GM13976 (cell line): ENCODE measurements at regions not wholly inside any gene's neighbourhood (a gene's known extent, or its start where the extent isn't known, plus 50 kb on each side); places are given as distances from the start of the nearest gene placed in this dataset.
"Not testable (repeated sequence)": the region's sequence is repeated elsewhere in the genome, so short reads cannot be mapped to it uniquely, and the experiment has no call there.

Experiments used
- DNase-seq: peaks from one replicate; pipeline ENCODE4 v3.0.0; 2012; ENCODE audit warnings: low spot score
- CTCF ChIP-seq: IDR thresholded peaks from 2 replicates; pipeline ENCODE4 v1.5.1; 2012; ENCODE audit warnings: borderline replicate concordance, mild to moderate bottlenecking; ENCODE audit not compliant: insufficient read depth; ENCODE audit errors: extremely low read depth, missing control alignments, control extremely low read depth
- in situ Hi-C: fragments of 300-500 bp; cut with MboI; formaldehyde crosslinking; loops from one replicate; pipeline ENCODE4 v1.12.0; 2022; ENCODE audit warnings: low sequenced_read_pairs, mixed read lengths, inconsistent platforms; ENCODE audit not compliant: unreplicated experiment

GRCh38 chr4:125641611-125642010 is 326.9 kb downstream of the FAT4 start:
- in situ Hi-C loops, result no loop called here

GRCh38 chr4:125642645-125643044 is 327.9 kb downstream of the FAT4 start:
- in situ Hi-C loops, result no loop called here
- no peak for TF ChIP-seq CTCF
- DNase-seq, result no peak

More at GRCh38 chr4:125641611-125642010, 326.9 kb downstream of the FAT4 start:
- TF ChIP-seq CTCF, result no peak
- no peak for DNase-seq

DNA sequence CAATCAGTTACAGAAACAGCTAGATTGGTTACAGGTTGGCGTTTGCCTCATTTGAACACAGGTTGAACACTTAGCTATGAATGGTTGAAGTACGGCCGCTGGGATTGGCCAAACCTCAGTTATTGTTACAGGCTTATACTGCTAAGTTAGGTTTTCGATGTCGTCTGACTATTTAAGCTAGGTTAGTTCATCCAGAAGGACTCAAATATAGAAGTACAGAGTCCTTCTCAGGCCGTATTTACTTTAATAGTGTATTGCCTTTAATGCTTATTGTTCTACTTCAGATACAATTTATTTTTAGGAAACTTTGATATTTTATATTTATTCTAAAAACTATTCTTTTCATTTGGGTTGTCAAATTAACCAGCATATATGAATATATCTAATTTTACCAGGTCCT is 334.7 kb downstream of the FAT4 start:
- in situ Hi-C loops, result no loop called here
- TF ChIP-seq CTCF, result no peak
- DNase-seq, result no peak

- no peak for DNase-seq
- in situ Hi-C loops, result no loop called here
- TF ChIP-seq CTCF, result no peak
Measured at GRCh38 chr4:125650557-125650956, 335.8 kb downstream of the FAT4 start.

GRCh38 chr4:125651707-125652357 is 337.1 kb downstream of the FAT4 start:
- in situ Hi-C loops, DNase-seq: not testable (repeated sequence)

GRCh38 chr4:125658773-125659172 is 344.0 kb downstream of the FAT4 start:
- no peak for DNase-seq
- in situ Hi-C loops, result no loop called here
- TF ChIP-seq CTCF, result no peak

DNA sequence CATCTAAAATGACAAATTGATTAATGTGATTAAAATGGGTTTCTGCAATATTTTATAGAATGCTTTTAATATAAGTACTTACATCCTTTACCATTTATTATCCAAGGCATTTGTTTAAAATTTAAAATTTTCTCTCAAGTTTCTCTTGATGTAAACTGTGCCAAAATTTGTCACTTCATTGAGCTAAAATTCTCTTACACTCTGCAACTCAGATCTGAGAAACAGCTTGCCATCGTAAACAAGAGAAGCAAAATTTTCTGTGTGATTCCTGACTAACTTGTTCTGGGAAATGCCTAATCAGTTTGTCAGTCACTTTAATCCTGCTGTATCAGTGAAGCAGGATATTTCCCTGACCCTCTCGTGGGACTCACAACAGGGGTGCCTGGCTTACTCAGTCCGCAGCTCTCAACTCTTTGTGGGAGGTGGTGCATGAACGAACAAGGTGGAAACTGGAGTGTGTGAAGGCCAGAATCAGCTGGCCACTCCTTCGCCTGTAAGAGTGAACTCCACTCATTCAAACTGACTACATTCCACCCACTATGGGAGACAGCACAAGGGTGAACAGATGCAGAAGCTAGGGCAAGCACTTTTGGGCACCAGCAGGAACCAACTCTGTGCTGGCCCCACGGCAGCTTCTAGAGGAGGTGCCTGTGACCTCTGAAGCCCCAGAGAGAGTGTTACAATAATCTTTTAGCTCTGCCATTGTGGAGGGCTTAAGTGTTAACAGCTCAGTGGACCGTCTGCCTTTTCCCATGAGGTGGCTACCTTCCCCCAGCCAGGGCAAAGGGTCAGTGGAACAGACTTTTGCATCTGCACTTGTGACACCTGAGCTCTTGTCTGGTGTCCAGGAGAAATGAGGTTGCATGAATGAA is 349.4 kb downstream of the FAT4 start:
- DNase-seq, result no peak
- TF ChIP-seq CTCF, result no peak
- in situ Hi-C loops, result no loop called here
